Activated naive CD4-positive, alpha-beta T cell treated with anti-CD3 and anti-CD28 coated beads for 36 hours (primary cell): ENCODE measurements at regions not wholly inside any gene's neighbourhood (a gene's known extent, or its start where the extent isn't known, plus 50 kb on each side); places are given as distances from the start of the nearest gene placed in this dataset.

ENCODE experiments used
- CTCF ChIA-PET: fragments of 350-600 bp; sonication (Branson Sonifier 250); formaldehyde crosslinking; loops from one replicate; lab custom pipeline; 2021; ENCODE audit warnings: antibody characterized with exemption; lab: Charles Lee
- DNase-seq: peaks from one replicate; pipeline ENCODE4 v3.0.0-alpha.2; 2020
- H3K27ac Mint-ChIP-seq: one replicate; pipeline ENCODE4 v1.8.0; 2021; ENCODE audit warnings: mild to moderate bottlenecking, mixed read lengths
- H3K27me3 Mint-ChIP-seq: one replicate; pipeline ENCODE4 v1.8.0; 2021; ENCODE audit warnings: low read depth, mixed read lengths
- H3K36me3 Mint-ChIP-seq: one replicate; pipeline ENCODE4 v1.8.0; 2021; ENCODE audit warnings: low read depth, mixed read lengths
- H3K4me1 Mint-ChIP-seq: one replicate; pipeline ENCODE4 v1.8.0; 2021; ENCODE audit warnings: low read depth, mixed read lengths
- H3K4me3 Mint-ChIP-seq: one replicate; pipeline ENCODE4 v1.8.0; 2021; ENCODE audit warnings: mild to moderate bottlenecking, moderate library complexity, mixed read lengths
- H3K9me3 Mint-ChIP-seq: one replicate; pipeline ENCODE4 v1.8.0; 2021; ENCODE audit warnings: mixed read lengths
- intact Hi-C: fragments of 100-400 bp; cut with micrococcal nuclease; formaldehyde crosslinking; loops from one replicate; pipeline ENCODE4 v1.15.1; 2023

- no peaks in the 10 kb centered on the region for H3K27me3 Mint-ChIP-seq
- no peaks in the 10 kb centered on the region for H3K36me3 Mint-ChIP-seq
- DNase-seq = no peak
- H3K9me3 Mint-ChIP-seq = no peaks in the 10 kb centered on the region
- peaks cover 10% of the 10 kb centered on the region for H3K4me1 Mint-ChIP-seq
- no peak overlapping the region for H3K27ac Mint-ChIP-seq
- intact Hi-C loops = no loop called here
- no peak overlapping the region for H3K4me3 Mint-ChIP-seq
- CTCF ChIA-PET = no interaction called here
Measured at GRCh38 chr5:135128361-135128760, 94.3 kb upstream of the PITX1 start.

GRCh38 chr5:135127439-135128240 lies 93.6 kb upstream of the PITX1 start:
- Mint-ChIP-seq H3K27ac (no peak overlapping the region), H3K36me3 (no peaks in the 10 kb centered on the region), H3K9me3 (no peaks in the 10 kb centered on the region), H3K4me1 (peaks cover 10% of the 10 kb centered on the region), H3K4me3 (no peak overlapping the region), H3K27me3 (no peaks in the 10 kb centered on the region)
- no peak for DNase-seq
- CTCF ChIA-PET = no interaction called here
- intact Hi-C loops = no loop called here

GRCh38 chr5:135126688-135127438 lies 92.8 kb upstream of the PITX1 start:
- no peak for DNase-seq
- Mint-ChIP-seq H3K4me1 (peaks cover 10% of the 10 kb centered on the region), H3K27me3 (no peaks in the 10 kb centered on the region), H3K27ac (no peak overlapping the region), H3K4me3 (no peak overlapping the region), H3K9me3 (no peaks in the 10 kb centered on the region), H3K36me3 (no peaks in the 10 kb centered on the region)
- intact Hi-C loops = no loop called here
- CTCF ChIA-PET = no interaction called here

GRCh38 chr5:135124724-135125123 lies 90.7 kb upstream of the PITX1 start:
- CTCF ChIA-PET = no interaction called here
- intact Hi-C loops = no loop called here
- H3K4me1 Mint-ChIP-seq = peaks cover 6% of the 10 kb centered on the region
- no peak overlapping the region for H3K4me3 Mint-ChIP-seq
- H3K36me3 Mint-ChIP-seq = no peaks in the 10 kb centered on the region
- no peaks in the 10 kb centered on the region for H3K27me3 Mint-ChIP-seq
- no peak overlapping the region for H3K27ac Mint-ChIP-seq
- no peak for DNase-seq
- H3K9me3 Mint-ChIP-seq = no peaks in the 10 kb centered on the region

GRCh38 chr5:135124128-135124527 lies 90.1 kb upstream of the PITX1 start:
- Mint-ChIP-seq H3K4me1 (peaks cover 2% of the 10 kb centered on the region), H3K9me3 (no peaks in the 10 kb centered on the region), H3K27ac (no peak overlapping the region), H3K36me3 (no peaks in the 10 kb centered on the region), H3K4me3 (no peak overlapping the region), H3K27me3 (no peaks in the 10 kb centered on the region)
- intact Hi-C loops = no loop called here
- DNase-seq = no peak
- CTCF ChIA-PET = no interaction called here

GRCh38 chr5:135122797-135123196 lies 88.8 kb upstream of the PITX1 start:
- Mint-ChIP-seq H3K36me3 (no peaks in the 10 kb centered on the region), H3K9me3 (no peaks in the 10 kb centered on the region), H3K4me1 (no peaks in the 10 kb centered on the region), H3K27ac (no peak overlapping the region), H3K4me3 (no peak overlapping the region), H3K27me3 (no peaks in the 10 kb centered on the region)
- DNase-seq = no peak
- CTCF ChIA-PET = no interaction called here
- intact Hi-C loops = no loop called here

GRCh38 chr5:135120951-135121350 lies 86.9 kb upstream of the PITX1 start:
- H3K4me1 Mint-ChIP-seq = no peaks in the 10 kb centered on the region
- no peaks in the 10 kb centered on the region for H3K36me3 Mint-ChIP-seq
- CTCF ChIA-PET = no interaction called here
- intact Hi-C loops = no loop called here
- H3K27me3 Mint-ChIP-seq = no peaks in the 10 kb centered on the region
- DNase-seq = no peak
- no peak overlapping the region for H3K27ac Mint-ChIP-seq
- no peak overlapping the region for H3K4me3 Mint-ChIP-seq
- no peaks in the 10 kb centered on the region for H3K9me3 Mint-ChIP-seq

GRCh38 chr5:135119481-135119880 lies 85.5 kb upstream of the PITX1 start:
- CTCF ChIA-PET = no interaction called here
- Mint-ChIP-seq H3K27me3 (no peaks in the 10 kb centered on the region), H3K4me3 (no peak overlapping the region), H3K4me1 (no peaks in the 10 kb centered on the region), H3K27ac (no peak overlapping the region), H3K9me3 (no peaks in the 10 kb centered on the region), H3K36me3 (no peaks in the 10 kb centered on the region)
- intact Hi-C loops = no loop called here
- DNase-seq = no peak

- Mint-ChIP-seq H3K36me3 (no peaks in the 10 kb centered on the region), H3K9me3 (no peaks in the 10 kb centered on the region), H3K4me1 (no peaks in the 10 kb centered on the region), H3K4me3 (no peak overlapping the region), H3K27me3 (no peaks in the 10 kb centered on the region), H3K27ac (no peak overlapping the region)
- intact Hi-C loops = no loop called here
- no peak for DNase-seq
- CTCF ChIA-PET = no interaction called here
Measured at GRCh38 chr5:135117590-135117989, 83.6 kb upstream of the PITX1 start.

- H3K27ac Mint-ChIP-seq = no peak overlapping the region
- H3K27me3 Mint-ChIP-seq = no peaks in the 10 kb centered on the region
- H3K4me3 Mint-ChIP-seq = no peak overlapping the region
- no peaks in the 10 kb centered on the region for H3K4me1 Mint-ChIP-seq
- DNase-seq = no peak
- H3K36me3 Mint-ChIP-seq = no peaks in the 10 kb centered on the region
- CTCF ChIA-PET = no interaction called here
- H3K9me3 Mint-ChIP-seq = no peaks in the 10 kb centered on the region
- intact Hi-C loops = no loop called here
Measured at GRCh38 chr5:135116160-135116561, 82.1 kb upstream of the PITX1 start.

- no peak for DNase-seq
- Mint-ChIP-seq H3K4me1 (no peaks in the 10 kb centered on the region), H3K36me3 (no peaks in the 10 kb centered on the region), H3K27me3 (no peaks in the 10 kb centered on the region), H3K9me3 (no peaks in the 10 kb centered on the region), H3K4me3 (no peak overlapping the region), H3K27ac (no peak overlapping the region)
- intact Hi-C loops = no loop called here
- CTCF ChIA-PET = no interaction called here
Measured at GRCh38 chr5:135115591-135115990, 81.6 kb upstream of the PITX1 start.

GRCh38 chr5:135114759-135115158 lies 80.7 kb upstream of the PITX1 start:
- Mint-ChIP-seq H3K27me3 (no peaks in the 10 kb centered on the region), H3K4me3 (no peak overlapping the region), H3K27ac (no peak overlapping the region), H3K4me1 (no peaks in the 10 kb centered on the region), H3K9me3 (no peaks in the 10 kb centered on the region), H3K36me3 (no peaks in the 10 kb centered on the region)
- DNase-seq = no peak
- intact Hi-C loops = no loop called here
- CTCF ChIA-PET = no interaction called here
